ENCODE measurements at regions not wholly inside any gene's neighbourhood (a gene's known extent, or its start where the extent isn't known, plus 50 kb on each side); places are given as distances from the start of the nearest gene placed in this dataset.

DNA sequence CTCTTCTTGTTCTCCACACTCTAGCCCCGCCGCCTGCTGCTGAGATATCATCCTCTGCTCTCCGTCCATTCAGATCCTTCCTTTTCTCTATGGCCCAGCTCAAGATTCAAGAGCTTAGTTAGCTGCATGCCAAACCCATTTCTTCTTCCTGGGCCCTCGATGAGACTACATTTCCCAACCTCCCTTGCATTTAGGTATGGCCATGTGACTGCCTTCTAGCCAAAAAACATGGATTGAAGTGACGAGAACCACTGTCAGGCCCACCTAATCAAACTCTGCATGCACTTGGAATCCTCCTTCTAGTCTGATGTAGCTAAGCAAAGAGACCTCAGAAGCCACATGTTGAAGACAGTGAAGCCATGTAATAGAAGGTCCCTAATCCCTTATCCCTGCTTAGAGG lies 308.2 kb downstream of the VPS13C start:
- Histone ChIP-seq H4K20me1 (ENCODE audit: control insufficient read depth, extremely low read depth, insufficient read depth, low read length) (no peaks in the 10 kb centered on the region), H3K9me3 (ENCODE audit: control insufficient read depth, low read depth, low read length) (no peaks in the 10 kb centered on the region), H3K4me2 (ENCODE audit: control insufficient read depth, extremely low read depth, insufficient read depth, low read depth, low read length) (no peak overlapping the region), H3K36me3 (ENCODE audit: control insufficient read depth in 2 of 2, extremely low read depth in 1 of 2, insufficient read depth in 2 of 2, low read length in 2 of 2) (no peaks in the 10 kb centered on the region), H3K79me2 (ENCODE audit: control insufficient read depth, insufficient read depth, low read length) (no peaks in the 10 kb centered on the region), H2AFZ (ENCODE audit: control insufficient read depth, low read length) (no peak overlapping the region), H3K27me3 (ENCODE audit: control insufficient read depth, extremely low read depth, insufficient read depth, low read length) (no peaks in the 10 kb centered on the region), H3K9ac (ENCODE audit: control insufficient read depth, extremely low read depth, insufficient read depth, low read length) (no peak overlapping the region), H3K4me1 (ENCODE audit: control insufficient read depth, extremely low read depth, insufficient read depth, low read length) (peaks cover 31% of the 10 kb centered on the region), H3K4me3 (ENCODE audit: control insufficient read depth in 2 of 3, extremely low read depth in 1 of 3, insufficient read depth in 2 of 3, low read depth in 1 of 3, low read length in 3 of 3) (no peak overlapping the region), H3K9me1 (ENCODE audit: control insufficient read depth, extremely low read depth, insufficient read depth, low read length) (no peaks in the 10 kb centered on the region), H3K27ac (ENCODE audit: control insufficient read depth, insufficient read depth, low read length) (no peak overlapping the region)
- TF ChIP-seq EZH2 (IDR thresholded peaks at IDR 0.05; ENCODE audit: low read length): no peak
- TF ChIP-seq, protein P1, sequence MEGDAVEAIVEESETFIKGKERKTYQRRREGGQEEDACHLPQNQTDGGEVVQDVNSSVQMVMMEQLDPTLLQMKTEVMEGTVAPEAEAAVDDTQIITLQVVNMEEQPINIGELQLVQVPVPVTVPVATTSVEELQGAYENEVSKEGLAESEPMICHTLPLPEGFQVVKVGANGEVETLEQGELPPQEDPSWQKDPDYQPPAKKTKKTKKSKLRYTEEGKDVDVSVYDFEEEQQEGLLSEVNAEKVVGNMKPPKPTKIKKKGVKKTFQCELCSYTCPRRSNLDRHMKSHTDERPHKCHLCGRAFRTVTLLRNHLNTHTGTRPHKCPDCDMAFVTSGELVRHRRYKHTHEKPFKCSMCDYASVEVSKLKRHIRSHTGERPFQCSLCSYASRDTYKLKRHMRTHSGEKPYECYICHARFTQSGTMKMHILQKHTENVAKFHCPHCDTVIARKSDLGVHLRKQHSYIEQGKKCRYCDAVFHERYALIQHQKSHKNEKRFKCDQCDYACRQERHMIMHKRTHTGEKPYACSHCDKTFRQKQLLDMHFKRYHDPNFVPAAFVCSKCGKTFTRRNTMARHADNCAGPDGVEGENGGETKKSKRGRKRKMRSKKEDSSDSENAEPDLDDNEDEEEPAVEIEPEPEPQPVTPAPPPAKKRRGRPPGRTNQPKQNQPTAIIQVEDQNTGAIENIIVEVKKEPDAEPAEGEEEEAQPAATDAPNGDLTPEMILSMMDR (optimal IDR thresholded peaks at IDR 0.05 in 1 of 3, IDR thresholded peaks at IDR 0.05 in 1 of 3, conservative IDR thresholded peaks at IDR 0.05 in 1 of 3; ENCODE audit: extremely low read depth in 1 of 3, insufficient read depth in 2 of 3, low read length in 3 of 3): no peak
- FAIRE-seq (no peak), DNase-seq (ENCODE audit: low read depth, low spot score) (no peak)
- dilution Hi-C loops (cut with MboI; ENCODE audit: extremely low pct_ligation_motif_present, low sequenced_read_pairs): no loop called here

DNA sequence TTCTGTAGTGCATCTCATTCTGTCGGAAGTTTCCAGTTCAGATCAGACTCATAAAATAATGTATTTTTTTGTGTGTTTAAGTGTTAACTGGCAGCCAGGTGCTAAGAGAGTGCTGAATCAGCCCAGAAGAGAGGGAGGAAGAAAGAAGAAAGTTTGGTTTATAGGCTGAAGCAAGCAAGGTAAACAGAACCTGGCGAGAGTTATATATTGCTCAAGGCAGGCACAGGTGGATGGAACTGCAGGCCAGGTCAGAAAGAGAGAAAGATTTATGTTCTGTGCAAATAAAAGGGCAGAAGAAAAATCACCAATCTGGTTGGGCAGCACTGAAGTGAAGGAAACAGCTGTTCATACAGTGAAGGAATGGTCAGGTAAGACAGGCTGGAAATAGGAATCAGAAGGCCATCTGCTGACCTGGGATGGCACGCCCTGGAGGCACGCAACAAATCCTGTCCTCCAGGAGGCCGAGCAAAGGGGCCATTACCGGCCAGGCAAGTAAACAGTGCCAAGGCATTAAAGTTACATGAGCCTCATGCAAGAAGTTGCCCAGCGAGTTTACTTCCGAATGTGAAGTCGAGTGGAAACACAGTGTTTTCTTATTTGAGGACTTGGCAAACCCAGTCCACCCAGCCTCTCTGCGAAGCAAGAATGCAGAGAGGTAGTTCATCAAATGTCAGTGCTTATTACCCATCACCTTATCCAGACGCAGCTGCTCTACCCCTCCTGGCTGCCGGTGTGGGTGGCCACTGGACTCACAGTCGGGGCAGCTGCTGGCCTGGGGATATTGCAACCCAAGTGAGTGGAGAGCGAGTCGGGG lies 309.8 kb downstream of the VPS13C start:
- Histone ChIP-seq H3K4me2 (ENCODE audit: control insufficient read depth, extremely low read depth, insufficient read depth, low read depth, low read length) (peak overlapping the region; percentile 1), H3K9ac (ENCODE audit: control insufficient read depth, extremely low read depth, insufficient read depth, low read length) (no peak overlapping the region), H3K4me1 (ENCODE audit: control insufficient read depth, extremely low read depth, insufficient read depth, low read length) (peaks cover 33% of the 10 kb centered on the region), H2AFZ (ENCODE audit: control insufficient read depth, low read length) (peak overlapping the region; percentile 53), H3K27me3 (ENCODE audit: control insufficient read depth, extremely low read depth, insufficient read depth, low read length) (no peaks in the 10 kb centered on the region), H3K27ac (ENCODE audit: control insufficient read depth, insufficient read depth, low read length) (no peak overlapping the region), H4K20me1 (ENCODE audit: control insufficient read depth, extremely low read depth, insufficient read depth, low read length) (no peaks in the 10 kb centered on the region), H3K9me1 (ENCODE audit: control insufficient read depth, extremely low read depth, insufficient read depth, low read length) (no peaks in the 10 kb centered on the region), H3K4me3 (ENCODE audit: control insufficient read depth in 2 of 3, extremely low read depth in 1 of 3, insufficient read depth in 2 of 3, low read depth in 1 of 3, low read length in 3 of 3) (no peak overlapping the region), H3K9me3 (ENCODE audit: control insufficient read depth, low read depth, low read length) (no peaks in the 10 kb centered on the region), H3K79me2 (ENCODE audit: control insufficient read depth, insufficient read depth, low read length) (no peaks in the 10 kb centered on the region), H3K36me3 (ENCODE audit: control insufficient read depth in 2 of 2, extremely low read depth in 1 of 2, insufficient read depth in 2 of 2, low read length in 2 of 2) (no peaks in the 10 kb centered on the region)
- TF ChIP-seq EZH2 (IDR thresholded peaks at IDR 0.05; ENCODE audit: low read length): no peak
- TF ChIP-seq, protein P1 (optimal IDR thresholded peaks at IDR 0.05 in 1 of 3, IDR thresholded peaks at IDR 0.05 in 1 of 3, conservative IDR thresholded peaks at IDR 0.05 in 1 of 3; ENCODE audit: extremely low read depth in 1 of 3, insufficient read depth in 2 of 3, low read length in 3 of 3): no peak
- FAIRE-seq (peak; percentile 44), DNase-seq (ENCODE audit: low read depth, low spot score) (no peak)
- dilution Hi-C loops (cut with MboI; ENCODE audit: extremely low pct_ligation_motif_present, low sequenced_read_pairs): no loop called here

Data from keratinocyte (primary cell).